Left lobe of liver (tissue), 2 donors: ENCODE measurements at regions not wholly inside any gene's neighbourhood (a gene's known extent, or its start where the extent isn't known, plus 50 kb on each side); places are given as distances from the start of the nearest gene placed in this dataset.
A peak's percentile ranks its signal among the peaks of the same experiment; 100 is the strongest.

Source experiments
- ATAC-seq: fragments of 200-7000 bp; cut with Tn5 transposase; one replicate; pipeline ENCODE4 v1.9.1; 2020; ENCODE audit warnings: mild to moderate bottlenecking, moderate library complexity
- DNase-seq: peaks from one replicate; pipeline ENCODE4 v3.0.0-alpha.2; 2020; ENCODE audit warnings: low spot score
- donor health status: DM: no; HTN: no; CAD: no; lungs with moderate emphysema.
- donor health status: DM: no; HTN: yes; CAD: no.

- DNase-seq (no peak), ATAC-seq (no peak)
Measured at GRCh38 chr13:105825071-105825470, 710.4 kb downstream of the EFNB2 start.

- no peak for DNase-seq
- no peak for ATAC-seq
Measured at GRCh38 chr13:105821337-105821736, 714.1 kb downstream of the EFNB2 start.

- ATAC-seq (no peak), DNase-seq (no peak)
Measured at GRCh38 chr13:105820415-105820814, 715.0 kb downstream of the EFNB2 start.

- DNase-seq: no peak
Measured at GRCh38 chr13:105817498-105817897, 718.0 kb downstream of the EFNB2 start.

GRCh38 chr13:105816994-105817393, 718.5 kb downstream of the EFNB2 start:
- DNase-seq (no peak), ATAC-seq (no peak)

More at GRCh38 chr13:105817498-105817897, 718.0 kb downstream of the EFNB2 start:
- no peak for ATAC-seq

GRCh38 chr13:105814902-105815250, 720.6 kb downstream of the EFNB2 start:
- no peak for DNase-seq
- ATAC-seq: no peak

GRCh38 chr13:105814219-105814901, 721.1 kb downstream of the EFNB2 start:
- ATAC-seq: no peak
- DNase-seq: no peak

GRCh38 chr13:105806628-105806920, 728.9 kb downstream of the EFNB2 start:
- no peak for DNase-seq
- ATAC-seq: no peak

- ATAC-seq (no peak), DNase-seq (no peak)
Measured at GRCh38 chr13:105805892-105806627, 729.4 kb downstream of the EFNB2 start.

- ATAC-seq (no peak), DNase-seq (no peak)
Measured at GRCh38 chr13:105804561-105805190, 730.8 kb downstream of the EFNB2 start.

GRCh38 chr13:105799155-105799554, 736.3 kb downstream of the EFNB2 start:
- ATAC-seq (no peak), DNase-seq (no peak)

- ATAC-seq (no peak), DNase-seq (no peak)
Measured at GRCh38 chr13:105798541-105798940, 736.9 kb downstream of the EFNB2 start.

GRCh38 chr13:105796081-105796480, 739.4 kb downstream of the EFNB2 start:
- DNase-seq: no peak
- ATAC-seq: no peak

- ATAC-seq: no peak
- no peak for DNase-seq
Measured at GRCh38 chr13:105790923-105791322, 744.5 kb downstream of the EFNB2 start.

GRCh38 chr13:105788530-105788929, 746.9 kb downstream of the EFNB2 start:
- DNase-seq (no peak), ATAC-seq (no peak)

- peak; percentile 96 for ATAC-seq
Measured at GRCh38 chr13:105787632-105788031, 747.8 kb downstream of the EFNB2 start.

GRCh38 chr13:105785436-105785835, 750.0 kb downstream of the EFNB2 start:
- DNase-seq (no peak), ATAC-seq (peak; percentile 71)

More at GRCh38 chr13:105787632-105788031, 747.8 kb downstream of the EFNB2 start:
- DNase-seq: peak; percentile 64

GRCh38 chr13:105783261-105783660, 752.2 kb downstream of the EFNB2 start:
- DNase-seq (no peak), ATAC-seq (no peak)

GRCh38 chr13:105778196-105778595, 757.3 kb downstream of the EFNB2 start:
- ATAC-seq: no peak
- DNase-seq: no peak

GRCh38 chr13:105774739-105775460, 760.6 kb downstream of the EFNB2 start:
- ATAC-seq (peak; percentile 53), DNase-seq (no peak)

- DNase-seq: no peak
- no peak for ATAC-seq
Measured at GRCh38 chr13:105773863-105774538, 761.5 kb downstream of the EFNB2 start.
